Neuronal stem cell (in vitro differentiated cells): ENCODE measurements at regions not wholly inside any gene's neighbourhood (a gene's known extent, or its start where the extent isn't known, plus 50 kb on each side); places are given as distances from the start of the nearest gene placed in this dataset.

Experiments
- DNase-seq: peaks from one replicate; pipeline ENCODE4 v3.0.0-alpha.2; 2013; ENCODE audit warnings: low spot score
- H2AFZ ChIP-seq: one replicate; pipeline ENCODE4 v1.6.1; 2013; ENCODE audit warnings: mild to moderate bottlenecking, low read length, inconsistent platforms
- H2AK5ac ChIP-seq: 2 replicates; pipeline ENCODE4 v1.6.1; 2013; ENCODE audit warnings: low read depth, mild to moderate bottlenecking, inconsistent platforms, low read length, moderate library complexity, mixed read lengths
- H2BK120ac ChIP-seq: 2 replicates; pipeline ENCODE4 v1.6.1; 2013; ENCODE audit warnings: low read depth, mild to moderate bottlenecking, inconsistent platforms, low read length, moderate library complexity, mixed read lengths
- H2BK12ac ChIP-seq: one replicate; pipeline ENCODE4 v1.6.1; 2013; ENCODE audit warnings: low read length, inconsistent platforms
- H2BK15ac ChIP-seq: 2 replicates; pipeline ENCODE4 v1.6.1; 2013; ENCODE audit warnings: mild to moderate bottlenecking, low read length, inconsistent platforms, mixed read lengths
- H2BK5ac ChIP-seq: one replicate; pipeline ENCODE4 v1.6.1; 2013; ENCODE audit warnings: inconsistent platforms, mild to moderate bottlenecking, low read length, moderate library complexity
- H3K14ac ChIP-seq: one replicate; pipeline ENCODE4 v1.6.1; 2013; ENCODE audit warnings: low read length, inconsistent platforms
- H3K18ac ChIP-seq: 2 replicates; pipeline ENCODE4 v1.6.1; 2013; ENCODE audit warnings: low read length, inconsistent platforms
- H3K23ac ChIP-seq: 2 replicates; pipeline ENCODE4 v1.6.1; 2013; ENCODE audit warnings: low read depth, mild to moderate bottlenecking, mixed read lengths, low read length, inconsistent platforms; ENCODE audit not compliant: poor library complexity
- H3K27ac ChIP-seq: replicated peaks from 3 replicates; pipeline ENCODE4 v1.5.1; 2013; ENCODE audit warnings: low read length, inconsistent platforms
- H3K27me3 ChIP-seq, 3 experiments: 2 replicates each; pipeline ENCODE4 v1.6.1; 2013; ENCODE audit warnings: low read length in 3 of 3, mild to moderate bottlenecking in 2 of 3, inconsistent platforms in 1 of 3, low read depth in 1 of 3, mixed read lengths in 1 of 3, moderate library complexity in 1 of 3; ENCODE audit not compliant: control insufficient read depth in 3 of 3, insufficient read depth in 3 of 3
- H3K36me3 ChIP-seq, 2 donors: replicated peaks in 1 of 2; 2 replicates each; pipeline ENCODE4 v1.6.1; 2013; ENCODE audit warnings: low read length in 2 of 2; ENCODE audit not compliant: control insufficient read depth in 2 of 2, insufficient read depth in 2 of 2
- H3K4ac ChIP-seq: 2 replicates; pipeline ENCODE4 v1.6.1; 2013; ENCODE audit warnings: inconsistent platforms, mild to moderate bottlenecking, low read length, moderate library complexity
- H3K4me1 ChIP-seq, 2 donors: 1 replicate in 1 of 2; 2 replicates in 1 of 2; pipeline ENCODE4 v1.6.1; 2013; ENCODE audit warnings: low read length in 2 of 2, low read depth in 1 of 2; ENCODE audit not compliant: control insufficient read depth in 2 of 2, insufficient read depth in 1 of 2
- H3K4me2 ChIP-seq: one replicate; pipeline ENCODE4 v1.6.1; 2013; ENCODE audit warnings: mild to moderate bottlenecking, low read length, inconsistent platforms; ENCODE audit not compliant: insufficient read depth, poor library complexity, severe bottlenecking
- H3K4me3 ChIP-seq, 2 donors: 2 replicates each; pipeline ENCODE4 v1.5.1; 2013; ENCODE audit warnings: low read length in 2 of 2, mild to moderate bottlenecking in 2 of 2, inconsistent platforms in 1 of 2, moderate library complexity in 1 of 2
- H3K79me1 ChIP-seq: one replicate; pipeline ENCODE4 v1.6.1; 2013; ENCODE audit warnings: low read depth, mild to moderate bottlenecking, inconsistent platforms, low read length, moderate library complexity
- H3K9ac ChIP-seq: one replicate; pipeline ENCODE4 v1.6.1; 2013; ENCODE audit warnings: mild to moderate bottlenecking, low read depth, low read length, inconsistent platforms; ENCODE audit not compliant: poor library complexity
- H3K9me3 ChIP-seq, 2 donors: replicated peaks in 1 of 2; 2 replicates each; pipeline versions ENCODE3 to v1.6.1; 2013; ENCODE audit warnings: low read length in 2 of 2, mild to moderate bottlenecking in 2 of 2, inconsistent platforms in 1 of 2, low read depth in 1 of 2, mixed read lengths in 1 of 2, moderate library complexity in 1 of 2; ENCODE audit not compliant: control insufficient read depth in 2 of 2, insufficient read depth in 1 of 2
- H4K8ac ChIP-seq: one replicate; pipeline ENCODE4 v1.6.1; 2013; ENCODE audit warnings: low read depth, mild to moderate bottlenecking, inconsistent platforms, low read length, moderate library complexity
- H4K91ac ChIP-seq: one replicate; pipeline ENCODE4 v1.6.1; 2013; ENCODE audit warnings: low read length, low read depth, mild to moderate bottlenecking, inconsistent platforms; ENCODE audit not compliant: poor library complexity
- WGBS, 2 donors: extraction: QIAGEN DNeasy Blood & Tissue Kit; methylation state at CpG; one replicate each; pipeline ENCODE4 v1.1.7; 2013; ENCODE audit warnings: missing lambda C conversion rate in 2 of 2, mixed read lengths in 1 of 2; ENCODE audit not compliant: insufficient read length in 2 of 2, insufficient replicate concordance in 1 of 2; ENCODE audit errors: extremely low coverage in 2 of 2; 5-methylcytosine and 5-hydroxymethylcytosine counted together

- Histone ChIP-seq H3K23ac (no peak overlapping the region), H4K8ac (no peak overlapping the region), H3K27ac (no peak overlapping the region), H3K9me3 (no peaks in the 10 kb centered on the region), H2AFZ (no peak overlapping the region), H3K27me3 (no peaks in the 10 kb centered on the region), H2AK5ac (no peak overlapping the region), H2BK5ac (no peak overlapping the region), H2BK120ac (no peak overlapping the region), H3K36me3 (no peaks in the 10 kb centered on the region), H3K4me3 (no peak overlapping the region), H3K9ac (no peak overlapping the region), H3K4me2 (no peak overlapping the region), H3K4ac (no peak overlapping the region), H3K4me1 (no peaks in the 10 kb centered on the region), H2BK15ac (no peak overlapping the region), H3K79me1 (no peaks in the 10 kb centered on the region), H3K18ac (no peak overlapping the region), H4K91ac (no peak overlapping the region), H2BK12ac (no peak overlapping the region), H3K14ac (no peak overlapping the region)
- WGBS, 2 donors, result no CpG with 5 or more reads among the region's 14 CpGs
- no peak for DNase-seq
Observed at GRCh38 chr12:115474539-115475353, 790.8 kb upstream of the TBX3 start.

GRCh38 chr12:115473257-115473956, 789.4 kb upstream of the TBX3 start:
- no peak overlapping the region for H2BK15ac ChIP-seq
- H3K23ac ChIP-seq, result no peak overlapping the region
- no peaks in the 10 kb centered on the region for H3K4me1 ChIP-seq
- H2AFZ ChIP-seq, result no peak overlapping the region
- H4K91ac ChIP-seq, result no peak overlapping the region
- H3K36me3 ChIP-seq, result no peaks in the 10 kb centered on the region
- H3K4me2 ChIP-seq, result no peak overlapping the region
- no peak overlapping the region for H2BK120ac ChIP-seq
- DNase-seq, result no peak
- no peak overlapping the region for H3K18ac ChIP-seq
- H3K4me3 ChIP-seq, result no peak overlapping the region
- H2BK5ac ChIP-seq, result no peak overlapping the region
- no peak overlapping the region for H2BK12ac ChIP-seq
- no CpG with 5 or more reads among the region's 7 CpGs for WGBS, 2 donors
- H3K79me1 ChIP-seq, result no peaks in the 10 kb centered on the region
- H3K27me3 ChIP-seq, result no peaks in the 10 kb centered on the region
- no peak overlapping the region for H4K8ac ChIP-seq
- no peak overlapping the region for H3K27ac ChIP-seq
- H3K9me3 ChIP-seq, result no peaks in the 10 kb centered on the region
- H3K14ac ChIP-seq, result no peak overlapping the region
- H3K4ac ChIP-seq, result no peak overlapping the region
- H3K9ac ChIP-seq, result no peak overlapping the region
- H2AK5ac ChIP-seq, result no peak overlapping the region

- no peak overlapping the region for H3K4me3 ChIP-seq
- no peak overlapping the region for H2BK12ac ChIP-seq
- H3K14ac ChIP-seq, result no peak overlapping the region
- no peak overlapping the region for H4K8ac ChIP-seq
- no peaks in the 10 kb centered on the region for H3K9me3 ChIP-seq
- no peak overlapping the region for H3K4ac ChIP-seq
- DNase-seq, result no peak
- no peaks in the 10 kb centered on the region for H3K36me3 ChIP-seq
- WGBS, 2 donors, result no CpG with 5 or more reads among the region's 4 CpGs
- no peak overlapping the region for H3K27ac ChIP-seq
- H3K79me1 ChIP-seq, result no peaks in the 10 kb centered on the region
- no peak overlapping the region for H2AK5ac ChIP-seq
- H4K91ac ChIP-seq, result no peak overlapping the region
- no peak overlapping the region for H3K18ac ChIP-seq
- H3K4me1 ChIP-seq, result no peaks in the 10 kb centered on the region
- H2BK5ac ChIP-seq, result no peak overlapping the region
- H2AFZ ChIP-seq, result no peak overlapping the region
- no peak overlapping the region for H3K9ac ChIP-seq
- no peak overlapping the region for H3K4me2 ChIP-seq
- no peaks in the 10 kb centered on the region for H3K27me3 ChIP-seq
- H3K23ac ChIP-seq, result no peak overlapping the region
- H2BK120ac ChIP-seq, result no peak overlapping the region
- H2BK15ac ChIP-seq, result no peak overlapping the region
Observed at GRCh38 chr12:115472852-115473251, 788.9 kb upstream of the TBX3 start.

- no peaks in the 10 kb centered on the region for H3K27me3 ChIP-seq
- no peak overlapping the region for H3K14ac ChIP-seq
- no peak overlapping the region for H2BK12ac ChIP-seq
- H3K4ac ChIP-seq, result no peak overlapping the region
- no peak overlapping the region for H2AFZ ChIP-seq
- H2BK15ac ChIP-seq, result no peak overlapping the region
- no peak overlapping the region for H3K9ac ChIP-seq
- H3K27ac ChIP-seq, result no peak overlapping the region
- no peak overlapping the region for H2BK120ac ChIP-seq
- peaks cover 0 to 2% of the 10 kb centered on the region in 2 donors for H3K9me3 ChIP-seq
- DNase-seq, result no peak
- H4K8ac ChIP-seq, result no peak overlapping the region
- H3K4me1 ChIP-seq, result no peaks in the 10 kb centered on the region
- no peak overlapping the region for H3K23ac ChIP-seq
- no peak overlapping the region for H2BK5ac ChIP-seq
- no peak overlapping the region for H3K18ac ChIP-seq
- no CpG with 5 or more reads among the region's 4 CpGs for WGBS, 2 donors
- H4K91ac ChIP-seq, result no peak overlapping the region
- no peaks in the 10 kb centered on the region for H3K79me1 ChIP-seq
- H3K36me3 ChIP-seq, result no peaks in the 10 kb centered on the region
- H2AK5ac ChIP-seq, result no peak overlapping the region
- no peak overlapping the region for H3K4me3 ChIP-seq
- H3K4me2 ChIP-seq, result no peak overlapping the region
Observed at GRCh38 chr12:115470977-115471376, 787.0 kb upstream of the TBX3 start.
